ENCODE measurements at regions not wholly inside any gene's neighbourhood (a gene's known extent, or its start where the extent isn't known, plus 50 kb on each side); places are given as distances from the start of the nearest gene placed in this dataset. TPM values are rescaled to one million over a fixed set of nuclear protein-coding genes. Genes with fewer than 3 reads are reported as not detected.
A peak's percentile ranks its signal among the peaks of the same experiment; 100 is the strongest.
"Not testable (repeated sequence)": the region's sequence is repeated elsewhere in the genome, so short reads cannot be mapped to it uniquely, and the experiment has no call there.

DNA sequence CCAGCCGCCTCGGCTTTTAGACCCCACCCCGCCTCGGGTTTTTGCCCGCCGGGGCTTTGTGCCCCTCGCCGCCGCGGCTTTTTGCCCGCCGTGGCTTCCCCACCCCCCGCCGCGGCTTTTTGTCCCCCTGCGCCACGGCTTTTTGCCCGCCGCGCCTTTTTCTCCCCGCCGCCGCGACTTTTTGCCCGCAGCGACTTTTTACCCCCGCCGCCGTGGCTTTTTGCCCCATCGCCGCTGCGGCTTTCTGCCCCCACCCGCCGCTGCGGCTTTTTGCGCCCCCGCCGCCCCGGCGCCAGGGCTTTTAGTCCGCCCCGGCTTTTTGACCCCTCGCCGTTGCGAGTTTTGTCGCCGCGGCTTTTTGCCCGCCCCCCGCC, 474.4 kb downstream of the FAM72C start:
- H3K36me3 ChIP-seq (ENCODE audit: control insufficient read depth, insufficient read depth, low read length), result no peaks in the 10 kb centered on the region
- no peak overlapping the region for H3K4me3 ChIP-seq (ENCODE audit: low read depth, low read length)
- peak in 1 of 6 donors; percentile 0 for DNase-seq (ENCODE audit: low read depth in 4 of 6, low spot score in 6 of 6)
- H3K9me3 ChIP-seq (ENCODE audit: control insufficient read depth, insufficient read depth, low read length), result no peaks in the 10 kb centered on the region
- no peak overlapping the region for H3K27ac ChIP-seq (ENCODE audit: low read depth, low read length)
- no peaks in the 10 kb centered on the region for H3K4me1 ChIP-seq (ENCODE audit: control insufficient read depth, insufficient read depth, low read length)
- WGBS (ENCODE audit: insufficient coverage), result under 1% methylated on average over 50 of the region's 50 CpGs
- peaks cover 14% of the 10 kb centered on the region for H3K27me3 ChIP-seq (ENCODE audit: control insufficient read depth, insufficient read depth, low read length)

GRCh38 chr1:143496526-143497373, 475.0 kb downstream of the FAM72C start:
- not testable (repeated sequence) for H3K4me1 ChIP-seq (ENCODE audit: control insufficient read depth, insufficient read depth, low read length); H3K4me3 ChIP-seq (ENCODE audit: low read depth, low read length); H3K9me3 ChIP-seq (ENCODE audit: control insufficient read depth, insufficient read depth, low read length); H3K36me3 ChIP-seq (ENCODE audit: control insufficient read depth, insufficient read depth, low read length); DNase-seq (ENCODE audit: low read depth in 4 of 6, low spot score in 6 of 6); H3K27ac ChIP-seq (ENCODE audit: low read depth, low read length)
- H3K27me3 ChIP-seq (ENCODE audit: control insufficient read depth, insufficient read depth, low read length), result peaks cover 14% of the 10 kb centered on the region
- WGBS (ENCODE audit: insufficient coverage), result 0% methylated on average over 12 of the region's 37 CpGs

Small RNA genes in the stretch of these regions (small RNA-seq; reads per million reads assigned to genes)
- gene AC239800.3 (ENCODE audit: low replicate concordance), result not detected
- not detected for gene HIST2H3PS2 (ENCODE audit: low replicate concordance)
- gene RNU1-114P (ENCODE audit: low replicate concordance), result not detected
- not detected for gene RNU1-143P (ENCODE audit: low replicate concordance)
- not detected for gene RNU1-92P (ENCODE audit: low replicate concordance)
- 2.1 reads per million, percentile 90 among the genes with 10 or more reads in this experiment for gene RNVU1-17 (ENCODE audit: low replicate concordance)
- gene RNVU1-18 (ENCODE audit: low replicate concordance), result not detected
